OCI-LY1 (cell line): ENCODE measurements at regions not wholly inside any gene's neighbourhood (a gene's known extent, or its start where the extent isn't known, plus 50 kb on each side); places are given as distances from the start of the nearest gene placed in this dataset.

Experiments
- H2AFZ ChIP-seq: fragments of 200-600 bp; sonication (generic), shearing (Covaris generic); 2 replicates; pipeline ENCODE4 v1.6.0; 2014; ENCODE audit warnings: antibody characterized with exemption, mild to moderate bottlenecking, low read length
- H3F3A ChIP-seq: fragments of 200-600 bp; sonication (generic), shearing (Covaris generic); 2 replicates; pipeline ENCODE4 v1.6.0; 2014; ENCODE audit warnings: mild to moderate bottlenecking, antibody characterized with exemption, low read length, moderate library complexity; ENCODE audit not compliant: insufficient read depth
- H3K27ac ChIP-seq: fragments of 200-600 bp; sonication (generic); 2 replicates; pipeline ENCODE4 v1.5.1; 2014; ENCODE audit warnings: low read length, mixed run types, mild to moderate bottlenecking, low read depth; ENCODE audit not compliant: poor library complexity, severe bottlenecking
- H3K27me3 ChIP-seq: fragments of 200-600 bp; sonication (generic); 2 replicates; pipeline ENCODE4 v1.6.0; 2014; ENCODE audit warnings: antibody characterized with exemption, mild to moderate bottlenecking, low read length, moderate library complexity; ENCODE audit not compliant: insufficient read depth
- H3K36me3 ChIP-seq: fragments of 200-600 bp; sonication (generic); 2 replicates; pipeline ENCODE4 v1.6.1; 2014; ENCODE audit warnings: mild to moderate bottlenecking, antibody characterized with exemption, low read length, moderate library complexity, mixed read lengths; ENCODE audit not compliant: insufficient read depth
- H3K4me1 ChIP-seq: fragments of 200-600 bp; sonication (generic); 2 replicates; pipeline ENCODE4 v1.5.1; 2014; ENCODE audit warnings: mild to moderate bottlenecking, low read length, moderate library complexity; ENCODE audit not compliant: insufficient read depth, severe bottlenecking
- H3K4me2 ChIP-seq: fragments of 200-600 bp; sonication (generic), shearing (Covaris generic); 2 replicates; pipeline ENCODE4 v1.6.1; 2014; ENCODE audit warnings: low read length
- H3K4me3 ChIP-seq: fragments of 200-600 bp; sonication (generic); 2 replicates; pipeline ENCODE4 v1.5.1; 2014; ENCODE audit warnings: low read length, low read depth, mild to moderate bottlenecking, mixed read lengths; ENCODE audit not compliant: poor library complexity, severe bottlenecking
- H3K79me2 ChIP-seq: fragments of 200-600 bp; shearing (Covaris generic); 2 replicates; pipeline ENCODE4 v1.6.1; 2016; ENCODE audit warnings: mixed run types, low read length, mixed read lengths; ENCODE audit not compliant: insufficient read depth
- H3K9ac ChIP-seq: fragments of 200-600 bp; sonication (generic), shearing (Covaris generic); 2 replicates; pipeline ENCODE4 v1.6.1; 2014; ENCODE audit warnings: mild to moderate bottlenecking, low read length, mixed read lengths
- H3K9me2 ChIP-seq: fragments of 200-600 bp; sonication (generic), shearing (Covaris generic); 2 replicates; pipeline ENCODE4 v1.6.1; 2014; ENCODE audit warnings: low read depth, mild to moderate bottlenecking, low read length, mixed read lengths
- H3K9me3 ChIP-seq: fragments of 200-600 bp; shearing (Covaris generic); 2 replicates; pipeline ENCODE4 v1.6.1; 2014; ENCODE audit warnings: low read length, mixed read lengths
- H4K20me1 ChIP-seq: fragments of 200-600 bp; sonication (generic), shearing (Covaris generic); 2 replicates; pipeline ENCODE4 v1.6.0; 2016; ENCODE audit warnings: mild to moderate bottlenecking, low read length; ENCODE audit not compliant: insufficient read depth
- EZH2 ChIP-seq: fragments of 200-600 bp; sonication (generic), shearing (Covaris generic); IDR thresholded peaks from 2 replicates; pipeline ENCODE4 v1.8.0; 2017; ENCODE audit warnings: borderline replicate concordance, mixed run types, mild to moderate bottlenecking, antibody characterized with exemption, low read length, moderate library complexity, mixed read lengths
- TF ChIP-seq, protein P1 (sequence below): fragments of 200-600 bp; sonication (generic), shearing (Covaris generic); IDR thresholded peaks from 2 replicates; pipeline ENCODE4 v1.5.1; 2017; ENCODE audit warnings: mild to moderate bottlenecking, antibody characterized with exemption, low read length, moderate library complexity, mixed read lengths

DNA sequence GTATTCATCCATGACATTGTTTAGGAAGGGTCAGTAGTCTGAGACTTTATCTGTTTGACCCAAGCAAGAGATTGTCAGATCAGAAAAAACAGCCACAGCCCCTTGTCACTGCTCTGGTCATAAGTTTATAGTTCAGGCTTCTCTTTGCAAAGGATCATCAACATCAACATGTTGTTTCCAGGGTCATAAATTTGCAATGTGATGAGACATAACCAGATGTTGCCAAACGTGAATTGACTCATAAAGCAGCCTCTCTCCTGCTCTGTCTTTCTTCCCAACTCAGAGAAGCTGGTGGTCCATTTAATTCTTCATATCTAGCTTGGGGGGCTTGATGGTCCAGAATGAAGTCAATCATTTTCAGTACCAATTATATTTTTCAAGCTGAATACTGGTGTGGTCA lies 507.2 kb upstream of the PBX1 start:
- Histone ChIP-seq H3K4me2 (no peak overlapping the region), H3K4me1 (no peaks in the 10 kb centered on the region), H3K9me3 (no peaks in the 10 kb centered on the region), H3K27me3 (no peaks in the 10 kb centered on the region), H3K4me3 (no peak overlapping the region), H4K20me1 (no peaks in the 10 kb centered on the region), H3K79me2 (no peaks in the 10 kb centered on the region), H3K9ac (no peak overlapping the region), H3K9me2 (no peaks in the 10 kb centered on the region), H2AFZ (no peak overlapping the region), H3F3A (no peaks in the 10 kb centered on the region), H3K36me3 (no peaks in the 10 kb centered on the region), H3K27ac (no peak overlapping the region)
- TF ChIP-seq EZH2: no peak
- TF ChIP-seq, protein P1, sequence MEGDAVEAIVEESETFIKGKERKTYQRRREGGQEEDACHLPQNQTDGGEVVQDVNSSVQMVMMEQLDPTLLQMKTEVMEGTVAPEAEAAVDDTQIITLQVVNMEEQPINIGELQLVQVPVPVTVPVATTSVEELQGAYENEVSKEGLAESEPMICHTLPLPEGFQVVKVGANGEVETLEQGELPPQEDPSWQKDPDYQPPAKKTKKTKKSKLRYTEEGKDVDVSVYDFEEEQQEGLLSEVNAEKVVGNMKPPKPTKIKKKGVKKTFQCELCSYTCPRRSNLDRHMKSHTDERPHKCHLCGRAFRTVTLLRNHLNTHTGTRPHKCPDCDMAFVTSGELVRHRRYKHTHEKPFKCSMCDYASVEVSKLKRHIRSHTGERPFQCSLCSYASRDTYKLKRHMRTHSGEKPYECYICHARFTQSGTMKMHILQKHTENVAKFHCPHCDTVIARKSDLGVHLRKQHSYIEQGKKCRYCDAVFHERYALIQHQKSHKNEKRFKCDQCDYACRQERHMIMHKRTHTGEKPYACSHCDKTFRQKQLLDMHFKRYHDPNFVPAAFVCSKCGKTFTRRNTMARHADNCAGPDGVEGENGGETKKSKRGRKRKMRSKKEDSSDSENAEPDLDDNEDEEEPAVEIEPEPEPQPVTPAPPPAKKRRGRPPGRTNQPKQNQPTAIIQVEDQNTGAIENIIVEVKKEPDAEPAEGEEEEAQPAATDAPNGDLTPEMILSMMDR: no peak

DNA sequence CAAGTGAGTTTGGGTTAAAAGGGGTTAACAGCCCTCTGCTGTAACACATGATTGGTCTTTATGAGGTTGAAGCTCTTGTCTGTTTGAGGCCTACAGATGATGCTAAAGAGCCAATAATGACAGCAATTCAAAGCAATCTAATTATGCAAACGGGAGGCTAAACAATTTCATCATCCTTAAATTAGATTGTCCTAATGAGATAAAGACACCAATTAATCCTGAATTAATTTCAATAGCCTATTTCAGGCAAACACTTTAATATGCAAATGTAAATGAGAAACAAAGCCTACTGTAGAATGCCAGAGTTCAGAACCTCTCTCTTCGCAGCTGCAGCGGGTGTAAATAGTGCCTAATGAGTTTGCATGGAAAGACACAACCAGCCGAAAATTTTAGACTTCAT lies 504.7 kb upstream of the PBX1 start:
- H3K27me3 ChIP-seq: no peaks in the 10 kb centered on the region
- no peaks in the 10 kb centered on the region for H3K9me2 ChIP-seq
- no peaks in the 10 kb centered on the region for H3K36me3 ChIP-seq
- no peaks in the 10 kb centered on the region for H3K9me3 ChIP-seq
- H3F3A ChIP-seq: no peaks in the 10 kb centered on the region
- H3K27ac ChIP-seq: no peak overlapping the region
- H3K79me2 ChIP-seq: no peaks in the 10 kb centered on the region
- no peak overlapping the region for H3K4me3 ChIP-seq
- H2AFZ ChIP-seq: no peak overlapping the region
- no peaks in the 10 kb centered on the region for H3K4me1 ChIP-seq
- no peak overlapping the region for H3K9ac ChIP-seq
- no peaks in the 10 kb centered on the region for H4K20me1 ChIP-seq
- TF ChIP-seq, protein P1: no peak
- TF ChIP-seq EZH2: no peak
- H3K4me2 ChIP-seq: no peak overlapping the region

DNA sequence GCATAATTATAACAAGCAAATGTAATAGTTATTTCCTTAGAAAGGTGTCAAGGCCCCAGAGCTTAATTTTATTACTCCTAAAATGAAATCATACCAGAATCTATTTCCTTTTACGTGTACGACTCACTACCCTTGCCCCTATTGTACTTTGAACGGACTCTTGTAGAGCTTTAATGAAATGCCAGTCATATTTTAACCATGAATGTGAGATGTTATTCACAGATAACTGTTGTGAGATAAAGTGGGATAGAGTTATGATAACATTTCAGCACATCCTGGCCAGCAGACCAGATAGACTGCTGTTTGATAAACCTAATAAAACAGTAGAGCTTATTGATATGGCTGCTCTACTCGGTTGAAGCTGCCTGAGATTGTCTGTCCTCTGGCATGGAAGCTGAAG lies 500.8 kb upstream of the PBX1 start:
- Histone ChIP-seq H3K4me2 (no peak overlapping the region), H3F3A (no peaks in the 10 kb centered on the region), H3K9me3 (no peaks in the 10 kb centered on the region), H3K27me3 (no peaks in the 10 kb centered on the region), H3K79me2 (no peaks in the 10 kb centered on the region), H3K36me3 (no peaks in the 10 kb centered on the region), H3K27ac (no peak overlapping the region), H3K9me2 (no peaks in the 10 kb centered on the region), H3K9ac (no peak overlapping the region), H3K4me3 (no peak overlapping the region), H2AFZ (no peak overlapping the region), H3K4me1 (no peaks in the 10 kb centered on the region), H4K20me1 (no peaks in the 10 kb centered on the region)
- TF ChIP-seq EZH2: no peak
- TF ChIP-seq, protein P1: no peak
